Activated CD8-positive, alpha-beta T cell treated with anti-CD3 and anti-CD28 coated beads, Interleukin-2, amount 10 ng/mL, durations not matched to agents 7 days and 5 days (primary cell): ENCODE measurements at regions not wholly inside any gene's neighbourhood (a gene's known extent, or its start where the extent isn't known, plus 50 kb on each side); places are given as distances from the start of the nearest gene placed in this dataset.
"Not testable (repeated sequence)": the region's sequence is repeated elsewhere in the genome, so short reads cannot be mapped to it uniquely, and the experiment has no call there.

Experiments used
- ATAC-seq: fragments of 150-1000 bp; cut with Tn5 transposase; one replicate; pipeline ENCODE4 v1.10.0; 2021; ENCODE audit warnings: moderate library complexity
- CTCF ChIA-PET: fragments of 350-600 bp; sonication (Branson Sonifier 250); formaldehyde crosslinking; loops from one replicate; lab custom pipeline; 2021; ENCODE audit warnings: antibody characterized with exemption; lab: Charles Lee
- POLR2A ChIA-PET: fragments of 350-600 bp; sonication (Branson Sonifier 250); formaldehyde crosslinking; loops from one replicate; lab custom pipeline; 2021; ENCODE audit warnings: antibody characterized with exemption; lab: Charles Lee
- DNase-seq: peaks from one replicate; pipeline ENCODE4 v3.0.0-alpha.2; 2020
- H3K27ac Mint-ChIP-seq: one replicate; pipeline ENCODE4 v1.8.0; 2021; ENCODE audit warnings: mild to moderate bottlenecking, mixed read lengths
- H3K27me3 Mint-ChIP-seq: one replicate; pipeline ENCODE4 v1.8.0; 2021; ENCODE audit warnings: low read depth, mixed read lengths
- H3K36me3 Mint-ChIP-seq: one replicate; pipeline ENCODE4 v1.8.0; 2021; ENCODE audit warnings: low read depth, mixed read lengths
- H3K4me1 Mint-ChIP-seq: one replicate; pipeline ENCODE4 v1.8.0; 2021; ENCODE audit warnings: low read depth, mixed read lengths
- H3K4me3 Mint-ChIP-seq: one replicate; pipeline ENCODE4 v1.8.0; 2021; ENCODE audit warnings: mild to moderate bottlenecking, mixed read lengths
- H3K9me3 Mint-ChIP-seq: one replicate; pipeline ENCODE4 v1.8.0; 2022; ENCODE audit warnings: mixed read lengths; ENCODE audit not compliant: insufficient read depth

GRCh38 chr5:62886603-62887315 is 308.1 kb downstream of the LRRC70 start:
- ATAC-seq = no peak
- H3K4me1 Mint-ChIP-seq = no peaks in the 10 kb centered on the region
- DNase-seq = no peak
- no peaks in the 10 kb centered on the region for H3K36me3 Mint-ChIP-seq
- POLR2A ChIA-PET = no interaction called here
- H3K9me3 Mint-ChIP-seq = no peaks in the 10 kb centered on the region
- H3K27ac Mint-ChIP-seq = no peak overlapping the region
- CTCF ChIA-PET = no interaction called here
- H3K4me3 Mint-ChIP-seq = no peak overlapping the region
- H3K27me3 Mint-ChIP-seq = no peaks in the 10 kb centered on the region

GRCh38 chr5:62837330-62837729 is 258.7 kb downstream of the LRRC70 start:
- H3K27me3 Mint-ChIP-seq, ATAC-seq, H3K27ac Mint-ChIP-seq, H3K36me3 Mint-ChIP-seq, POLR2A ChIA-PET, H3K9me3 Mint-ChIP-seq, H3K4me1 Mint-ChIP-seq, DNase-seq, H3K4me3 Mint-ChIP-seq, CTCF ChIA-PET: not testable (repeated sequence)

- Mint-ChIP-seq H3K27ac (no peak overlapping the region), H3K9me3 (no peaks in the 10 kb centered on the region), H3K4me3 (no peak overlapping the region), H3K36me3 (no peaks in the 10 kb centered on the region), H3K27me3 (no peaks in the 10 kb centered on the region), H3K4me1 (no peaks in the 10 kb centered on the region)
- ChIA-PET POLR2A (no interaction called here), CTCF (no interaction called here)
- no peak for ATAC-seq
- no peak for DNase-seq
Measured at GRCh38 chr5:62829604-62829986, 251.0 kb downstream of the LRRC70 start.

DNA sequence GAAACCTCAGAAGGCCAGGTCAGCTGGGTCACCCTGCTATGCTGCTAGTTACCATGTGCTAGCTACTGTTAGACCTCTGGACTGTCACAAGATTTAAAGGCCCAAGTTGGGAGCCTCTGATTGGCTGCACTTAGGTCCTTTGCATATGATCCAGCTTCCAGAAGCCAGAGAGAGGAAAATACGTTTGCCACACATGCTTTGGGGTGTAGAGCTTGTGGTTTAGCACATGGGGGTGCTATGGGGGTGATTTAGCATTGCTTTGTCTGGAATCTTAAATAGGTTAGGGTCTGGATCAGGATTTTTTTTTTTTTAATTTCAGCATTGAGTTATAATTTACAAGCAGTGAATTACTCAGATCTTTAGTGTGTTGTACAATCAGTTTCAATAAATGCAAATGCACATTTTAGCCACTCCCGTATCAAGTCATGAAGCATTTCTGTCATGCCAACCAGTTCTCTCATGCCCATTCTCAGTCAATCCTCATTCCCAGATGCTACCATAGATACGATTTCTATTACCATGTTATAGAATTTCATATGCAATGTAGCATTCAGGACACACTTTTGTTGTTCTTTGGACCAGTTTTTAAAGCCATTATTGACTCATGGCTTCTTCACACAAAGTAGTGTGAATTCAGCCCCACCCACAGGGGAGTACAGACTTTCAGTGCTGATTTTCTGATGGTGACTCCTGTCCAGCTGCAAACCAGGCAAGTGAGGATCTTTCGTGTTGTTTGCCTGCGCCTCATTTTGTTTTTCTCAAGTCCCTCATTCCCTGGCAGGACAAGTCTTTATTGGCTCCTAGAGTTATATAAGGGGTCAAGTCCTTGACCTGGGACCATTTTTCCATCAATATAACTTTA is 250.4 kb downstream of the LRRC70 start:
- no peaks in the 10 kb centered on the region for H3K4me1 Mint-ChIP-seq
- DNase-seq = no peak
- POLR2A ChIA-PET = no interaction called here
- ATAC-seq = no peak
- CTCF ChIA-PET = no interaction called here
- no peak overlapping the region for H3K4me3 Mint-ChIP-seq
- H3K27ac Mint-ChIP-seq = no peak overlapping the region
- no peaks in the 10 kb centered on the region for H3K27me3 Mint-ChIP-seq
- H3K36me3 Mint-ChIP-seq = no peaks in the 10 kb centered on the region
- H3K9me3 Mint-ChIP-seq = no peaks in the 10 kb centered on the region

GRCh38 chr5:62825623-62826220 is 247.1 kb downstream of the LRRC70 start:
- CTCF ChIA-PET = no interaction called here

DNA sequence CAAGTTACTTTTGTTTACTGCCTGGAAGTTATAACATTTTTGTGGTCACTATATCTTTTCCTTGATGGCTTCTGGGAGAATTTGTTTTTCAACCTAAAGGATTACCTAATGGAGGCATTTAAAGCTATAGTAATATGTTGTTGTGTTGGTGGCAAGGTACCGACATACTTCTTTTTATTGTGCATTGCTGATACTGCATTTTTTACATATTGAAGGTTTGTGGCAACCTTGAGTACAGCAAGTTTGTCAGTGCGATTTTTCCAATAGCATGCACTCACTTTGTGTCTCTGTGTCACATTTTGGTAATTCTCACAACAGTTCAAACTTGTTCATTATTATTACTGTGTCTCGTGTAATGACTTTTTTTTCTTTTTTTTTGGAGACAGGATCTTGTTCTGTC is 246.3 kb downstream of the LRRC70 start:
- ChIA-PET CTCF (no interaction called here), POLR2A (no interaction called here)
- DNase-seq (no peak), ATAC-seq (no peak)
- H3K4me3 Mint-ChIP-seq = no peak overlapping the region
- H3K27ac Mint-ChIP-seq = no peak overlapping the region
- H3K27me3 Mint-ChIP-seq = no peaks in the 10 kb centered on the region
- no peaks in the 10 kb centered on the region for H3K36me3 Mint-ChIP-seq
- no peaks in the 10 kb centered on the region for H3K4me1 Mint-ChIP-seq
- no peaks in the 10 kb centered on the region for H3K9me3 Mint-ChIP-seq

More at GRCh38 chr5:62825623-62826220, 247.1 kb downstream of the LRRC70 start:
- DNase-seq (no peak), ATAC-seq (no peak)
- POLR2A ChIA-PET = no interaction called here
- H3K4me1 Mint-ChIP-seq = no peaks in the 10 kb centered on the region
- H3K9me3 Mint-ChIP-seq = no peaks in the 10 kb centered on the region
- H3K36me3 Mint-ChIP-seq = no peaks in the 10 kb centered on the region
- H3K27me3 Mint-ChIP-seq = no peaks in the 10 kb centered on the region
- H3K4me3 Mint-ChIP-seq = no peak overlapping the region
- H3K27ac Mint-ChIP-seq = no peak overlapping the region

DNA sequence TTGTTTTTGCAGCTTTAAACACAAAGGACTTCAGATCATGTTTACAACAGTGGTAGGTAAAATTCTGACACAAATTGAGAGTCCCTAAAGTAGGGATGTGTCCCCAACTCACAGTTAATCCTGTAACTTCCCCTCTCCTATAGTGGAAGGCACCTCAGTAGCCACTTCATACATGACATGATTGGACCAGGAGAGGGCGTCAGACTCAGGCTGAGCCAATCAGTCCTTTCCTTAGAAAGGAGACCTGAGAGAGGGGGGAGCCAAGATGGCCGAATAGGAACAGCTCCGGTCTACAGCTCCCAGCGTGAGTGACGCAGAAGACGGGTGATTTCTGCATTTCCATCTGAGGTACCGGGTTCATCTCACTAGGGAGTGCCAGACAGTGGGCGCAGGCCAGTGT is 238.4 kb downstream of the LRRC70 start:
- H3K4me3 Mint-ChIP-seq, DNase-seq, H3K36me3 Mint-ChIP-seq, H3K27me3 Mint-ChIP-seq, CTCF ChIA-PET, H3K9me3 Mint-ChIP-seq, H3K27ac Mint-ChIP-seq, H3K4me1 Mint-ChIP-seq, POLR2A ChIA-PET, ATAC-seq: not testable (repeated sequence)

DNA sequence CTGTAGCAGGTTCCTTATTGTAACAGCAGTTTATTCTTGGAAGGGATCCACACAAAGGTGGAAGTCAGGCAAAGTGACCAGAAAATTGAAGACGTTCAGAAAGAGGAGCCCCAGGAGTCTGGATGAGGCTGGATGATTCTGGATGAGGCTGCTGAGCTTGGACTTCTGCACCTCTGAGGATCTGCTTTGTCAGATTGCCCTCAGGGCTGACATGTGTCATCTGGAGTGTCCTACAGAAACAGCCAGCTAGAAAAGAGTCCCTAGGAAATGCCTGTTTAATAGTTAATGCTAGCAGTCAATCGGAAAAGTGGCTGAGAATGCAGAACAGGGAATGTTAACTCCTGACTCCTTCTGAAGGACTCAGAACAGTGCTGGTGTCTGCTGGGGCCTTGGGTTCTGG is 236.4 kb downstream of the LRRC70 start:
- no peaks in the 10 kb centered on the region for H3K27me3 Mint-ChIP-seq
- no peak overlapping the region for H3K27ac Mint-ChIP-seq
- no peaks in the 10 kb centered on the region for H3K9me3 Mint-ChIP-seq
- CTCF ChIA-PET = no interaction called here
- H3K4me3 Mint-ChIP-seq = no peak overlapping the region
- H3K4me1 Mint-ChIP-seq = no peaks in the 10 kb centered on the region
- no peaks in the 10 kb centered on the region for H3K36me3 Mint-ChIP-seq
- no peak for DNase-seq
- no peak for ATAC-seq
- POLR2A ChIA-PET = no interaction called here

DNA sequence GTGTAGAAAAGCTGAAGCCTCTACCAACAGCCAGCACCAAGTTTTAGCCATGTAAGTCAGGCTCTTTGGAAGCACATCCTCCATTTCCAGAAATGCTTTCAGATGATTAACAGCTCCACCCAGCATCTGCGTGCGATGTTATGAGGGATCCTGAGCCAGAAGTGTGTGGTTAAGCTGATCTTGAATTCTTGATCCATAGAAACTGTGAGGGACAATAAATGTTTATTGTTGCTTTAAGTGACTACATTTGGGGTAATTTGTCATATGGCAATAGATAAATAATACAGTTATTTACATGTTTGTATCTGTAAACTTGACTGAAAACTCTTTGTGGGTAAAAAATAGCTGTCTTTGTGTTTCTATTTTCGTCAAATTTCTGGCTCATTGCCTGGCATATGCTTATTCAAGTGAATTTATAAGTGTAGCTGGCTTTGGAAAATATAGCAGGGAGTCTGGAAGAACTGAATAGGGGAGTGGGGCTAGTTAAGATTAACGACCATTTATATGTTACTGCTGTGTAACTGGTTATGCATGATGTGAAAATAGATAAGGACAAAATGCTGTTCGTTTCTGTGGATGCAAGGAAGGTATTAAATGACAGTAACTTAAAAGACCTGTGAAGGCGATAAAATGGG is 234.1 kb downstream of the LRRC70 start:
- H3K36me3 Mint-ChIP-seq = no peaks in the 10 kb centered on the region
- H3K4me1 Mint-ChIP-seq = no peaks in the 10 kb centered on the region
- peaks cover 2% of the 10 kb centered on the region for H3K27me3 Mint-ChIP-seq
- ChIA-PET CTCF (no interaction called here), POLR2A (no interaction called here)
- no peaks in the 10 kb centered on the region for H3K9me3 Mint-ChIP-seq
- DNase-seq (no peak), ATAC-seq (no peak)
- H3K4me3 Mint-ChIP-seq = no peak overlapping the region
- no peak overlapping the region for H3K27ac Mint-ChIP-seq

GRCh38 chr5:62804819-62805218 is 226.2 kb downstream of the LRRC70 start:
- H3K9me3 Mint-ChIP-seq, DNase-seq, POLR2A ChIA-PET, H3K4me3 Mint-ChIP-seq, H3K4me1 Mint-ChIP-seq, ATAC-seq, H3K27ac Mint-ChIP-seq, H3K27me3 Mint-ChIP-seq, H3K36me3 Mint-ChIP-seq, CTCF ChIA-PET: not testable (repeated sequence)

DNA sequence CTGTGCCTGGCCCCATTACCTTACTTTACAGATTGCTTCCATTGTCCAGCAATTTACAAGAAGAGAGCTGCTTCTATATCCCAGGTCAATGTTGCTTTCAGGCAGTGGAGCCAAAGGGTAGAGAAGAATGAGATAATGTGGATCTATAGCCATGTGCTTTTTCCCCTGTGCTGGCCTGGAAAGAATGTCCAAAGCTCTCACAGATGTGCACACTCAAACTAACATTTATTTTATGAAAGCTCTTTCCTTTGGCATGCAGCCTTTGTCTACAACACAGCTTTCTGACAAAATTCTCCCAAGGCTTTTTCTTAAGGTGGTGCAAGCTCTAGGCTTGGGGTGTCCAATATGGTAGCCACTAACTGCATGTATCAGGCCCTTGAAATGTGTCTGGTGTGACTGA is 217.3 kb downstream of the LRRC70 start:
- ChIA-PET POLR2A (no interaction called here), CTCF (interaction anchor here (1.6 kb wide), 1 partner anchor 336 kb away, joined by 4 read pairs; no protein-coding TSS in a partner anchor)
- no peaks in the 10 kb centered on the region for H3K36me3 Mint-ChIP-seq
- no peaks in the 10 kb centered on the region for H3K27me3 Mint-ChIP-seq
- H3K4me3 Mint-ChIP-seq = no peak overlapping the region
- no peaks in the 10 kb centered on the region for H3K4me1 Mint-ChIP-seq
- DNase-seq (no peak), ATAC-seq (no peak)
- no peak overlapping the region for H3K27ac Mint-ChIP-seq
- peaks cover 3% of the 10 kb centered on the region for H3K9me3 Mint-ChIP-seq
